ENCODE measurements at regions not wholly inside any gene's neighbourhood (a gene's known extent, or its start where the extent isn't known, plus 50 kb on each side); places are given as distances from the start of the nearest gene placed in this dataset.

GRCh38 chr13:111880185-111880584 is 186.8 kb upstream of the SOX1 start:
- TF ChIP-seq CTCF (IDR thresholded peaks at IDR 0.05; ENCODE audit: low read depth, low read length, missing input control) (no peak), MAX (IDR thresholded peaks at IDR 0.05) (no peak), RAD21 (IDR thresholded peaks at IDR 0.05) (no peak), TAF1 (conservative IDR thresholded peaks at IDR 0.05) (no peak), SP1 (IDR thresholded peaks at IDR 0.05) (no peak), HNF4A (conservative IDR thresholded peaks at IDR 0.05) (no peak), YY1 (IDR thresholded peaks at IDR 0.05) (no peak), ATF3 (IDR thresholded peaks at IDR 0.05) (no peak), EGR1 (IDR thresholded peaks at IDR 0.05; ENCODE audit: low read depth in 2 of 2) (no peak), FOXA1 (IDR thresholded peaks at IDR 0.05) (no peak), ZBTB33 (IDR thresholded peaks at IDR 0.05) (no peak), REST (IDR thresholded peaks at IDR 0.05) (no peak)

Measured in liver (tissue), 3 donors.